B cell (primary cell): ENCODE measurements at regions not wholly inside any gene's neighbourhood (a gene's known extent, or its start where the extent isn't known, plus 50 kb on each side); places are given as distances from the start of the nearest gene placed in this dataset.

Experiments
- CTCF ChIP-seq: fragments of 200-600 bp; IDR thresholded peaks from one replicate; pipeline ENCODE4 v1.8.0; 2022; ENCODE audit warnings: antibody characterized with exemption, mild to moderate bottlenecking
- EZH2 ChIP-seq: IDR thresholded peaks from 2 replicates; pipeline ENCODE4 v1.6.1; 2012; ENCODE audit warnings: borderline replicate concordance, low read depth, mild to moderate bottlenecking, moderate library complexity, low read length; ENCODE audit not compliant: insufficient read depth, poor library complexity, severe bottlenecking

DNA sequence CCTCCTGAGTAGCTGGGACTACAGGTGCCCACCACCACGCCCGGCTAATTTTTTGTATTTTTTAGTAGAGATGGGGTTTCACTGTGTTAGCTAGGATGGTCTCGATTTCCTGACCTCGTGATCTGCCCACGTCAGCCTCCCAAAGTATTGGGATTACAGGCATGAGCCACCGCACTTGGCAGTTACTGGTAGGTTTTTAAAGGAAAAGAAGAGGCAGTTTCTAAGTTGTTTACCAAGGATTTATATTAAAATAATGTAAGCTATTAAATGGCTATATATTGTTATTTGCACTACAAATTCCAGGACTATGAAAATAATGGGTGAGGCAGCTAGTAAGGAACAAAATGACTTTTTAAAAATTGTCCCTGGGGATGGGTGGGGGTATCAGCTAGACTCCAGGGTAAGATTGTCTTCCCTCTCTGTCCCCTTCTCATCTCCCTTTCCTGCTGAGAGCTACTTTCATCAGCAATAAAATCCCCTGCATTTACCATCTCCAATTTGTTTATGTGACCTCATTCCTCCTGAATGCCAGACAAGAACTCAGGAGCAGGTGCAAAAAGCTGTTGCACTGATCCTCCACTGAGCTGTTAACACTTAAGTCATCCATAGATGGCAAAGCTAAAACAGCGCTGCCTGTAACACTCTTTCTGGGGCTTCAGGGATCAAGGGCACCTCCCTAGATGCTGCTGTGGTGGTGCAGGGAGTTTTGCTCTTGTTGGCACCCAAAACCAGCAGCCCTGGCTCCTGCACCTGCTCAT, 165.2 kb downstream of the ZPLD1 start:
- TF ChIP-seq CTCF (no peak), EZH2 (no peak)
